H1 (cell line): ENCODE measurements at regions not wholly inside any gene's neighbourhood (a gene's known extent, or its start where the extent isn't known, plus 50 kb on each side); places are given as distances from the start of the nearest gene placed in this dataset.

Source experiments
- CTCF ChIA-PET: fragments of 300-600 bp; sonication (Branson Sonifier 250); formaldehyde crosslinking; loops from one replicate; lab custom pipeline; 2021; ENCODE audit not compliant: partially characterized antibody; lab: Charles Lee
- POLR2A ChIA-PET: fragments of 300-600 bp; sonication (Branson Sonifier 250); formaldehyde crosslinking; loops from one replicate; lab custom pipeline; 2021; ENCODE audit warnings: inconsistent platforms; ENCODE audit not compliant: partially characterized antibody; lab: Charles Lee
- DNase-seq, 2 experiments: peaks; one replicate each; pipeline versions ENCODE4 v3.0.0 to v3.0.0-alpha.2; 2010 to 2022; ENCODE audit warnings: low spot score in 2 of 2, low read depth in 1 of 2, mixed read lengths in 1 of 2
- FAIRE-seq: peaks from 2 replicates; lab custom pipeline; 2011; peaks lifted over from hg19 to GRCh38; lab: Jason Lieb, UNC
- H2AFZ ChIP-seq: 2 replicates; pipeline ENCODE4 v1.8.1; 2012; ENCODE audit warnings: low read length, inconsistent platforms
- H2AK5ac ChIP-seq: 2 replicates; pipeline ENCODE4 v1.6.1; 2013; ENCODE audit warnings: low read depth, low read length
- H2BK120ac ChIP-seq: replicated peaks from 2 replicates; pipeline ENCODE3; 2013; ENCODE audit warnings: low read depth, low read length, inconsistent platforms
- H2BK12ac ChIP-seq: 2 replicates; pipeline ENCODE4 v1.6.1; 2013; ENCODE audit warnings: low read depth, low read length
- H2BK15ac ChIP-seq: 2 replicates; pipeline ENCODE4 v1.6.1; 2013; ENCODE audit warnings: low read length
- H2BK20ac ChIP-seq: 2 replicates; pipeline ENCODE4 v1.6.1; 2013; ENCODE audit warnings: low read length
- H2BK5ac ChIP-seq: 2 replicates; pipeline ENCODE4 v1.6.1; 2013; ENCODE audit warnings: low read depth, low read length
- H3K14ac ChIP-seq: 2 replicates; pipeline ENCODE4 v1.6.1; 2013; ENCODE audit warnings: inconsistent platforms; ENCODE audit not compliant: insufficient read length
- H3K18ac ChIP-seq: 2 replicates; pipeline ENCODE4 v1.6.1; 2013; ENCODE audit warnings: low read length; ENCODE audit errors: extremely low read depth
- H3K23ac ChIP-seq: 2 replicates; pipeline ENCODE4 v1.6.1; 2013; ENCODE audit warnings: inconsistent platforms; ENCODE audit not compliant: insufficient read length
- H3K23me2 ChIP-seq: 2 replicates; pipeline ENCODE4 v1.6.1; 2013; ENCODE audit warnings: low read depth, low read length
- H3K27ac ChIP-seq: 2 replicates; pipeline ENCODE4 v1.6.1; 2011; ENCODE audit warnings: low read depth, low read length, inconsistent platforms
- H3K27me3 ChIP-seq, 4 experiments: replicated peaks in 1 of 4; 1 replicate in 1 of 4; 2 replicates in 3 of 4; pipeline versions ENCODE4 v1.6.1 to v1.8.1; 2011 to 2013; ENCODE audit warnings: low read length in 3 of 4, mild to moderate bottlenecking in 3 of 4, inconsistent platforms in 2 of 4, mixed read lengths in 2 of 4, moderate library complexity in 1 of 4; ENCODE audit not compliant: control insufficient read depth in 3 of 4, insufficient read depth in 3 of 4; ENCODE audit errors: extremely low read depth in 1 of 4
- H3K36me3 ChIP-seq, 4 experiments: 2 replicates each; pipeline versions ENCODE4 v1.6.1 to v1.8.1; 2011 to 2013; ENCODE audit warnings: mild to moderate bottlenecking in 4 of 4, low read length in 3 of 4, moderate library complexity in 2 of 4, control low read depth in 1 of 4, inconsistent platforms in 1 of 4; ENCODE audit not compliant: insufficient read depth in 4 of 4, control insufficient read depth in 2 of 4
- H3K4ac ChIP-seq: replicated peaks from 2 replicates; pipeline ENCODE3; 2013; ENCODE audit warnings: low read length, low read depth, mixed read lengths, inconsistent platforms; ENCODE audit not compliant: insufficient read length
- H3K4me1 ChIP-seq, 4 experiments: replicated peaks in 1 of 4; 1 replicate in 1 of 4; 2 replicates in 3 of 4; pipeline versions ENCODE4 v1.6.1 to v1.8.1; 2011 to 2013; ENCODE audit warnings: low read length in 3 of 4, inconsistent platforms in 2 of 4, mixed read lengths in 1 of 4; ENCODE audit not compliant: insufficient read depth in 4 of 4, control insufficient read depth in 3 of 4
- H3K4me2 ChIP-seq, 2 experiments: 2 replicates each; pipeline versions ENCODE4 v1.6.1 to v1.8.1; 2011 to 2013; ENCODE audit warnings: low read depth in 2 of 2, low read length in 2 of 2, control low read depth in 1 of 2, inconsistent platforms in 1 of 2, mild to moderate bottlenecking in 1 of 2; ENCODE audit not compliant: insufficient read depth in 1 of 2
- H3K4me3 ChIP-seq, 4 experiments: fragments of 200-600, 300-600 bp in 1 of 4; sonication (generic), shearing (Covaris generic), sonication (Bioruptor Twin) in 1 of 4; 2 replicates each; pipeline versions ENCODE4 v1.5.1 to v1.8.1; 2011 to 2016; ENCODE audit warnings: low read length in 4 of 4, low read depth in 3 of 4, control low read depth in 2 of 4, inconsistent platforms in 2 of 4, mild to moderate bottlenecking in 2 of 4, mixed read lengths in 1 of 4, moderate library complexity in 1 of 4; ENCODE audit not compliant: insufficient read depth in 2 of 4; ENCODE audit errors: extremely low read depth in 1 of 4
- H3K56ac ChIP-seq: replicated peaks from 2 replicates; pipeline ENCODE3; 2013; ENCODE audit warnings: low read depth, mild to moderate bottlenecking, mixed read lengths, low read length, inconsistent platforms; ENCODE audit not compliant: insufficient read length
- H3K79me1 ChIP-seq: 2 replicates; pipeline ENCODE4 v1.6.1; 2013; ENCODE audit warnings: low read depth, low read length, control low read depth
- H3K79me2 ChIP-seq, 2 experiments: 2 replicates each; pipeline versions ENCODE4 v1.6.1 to v1.8.1; 2012 to 2013; ENCODE audit warnings: low read length in 2 of 2, mild to moderate bottlenecking in 2 of 2, inconsistent platforms in 1 of 2; ENCODE audit not compliant: insufficient read depth in 2 of 2, control insufficient read depth in 1 of 2
- H3K9ac ChIP-seq, 4 experiments: replicated peaks in 1 of 4; 1 replicate in 1 of 4; 2 replicates in 3 of 4; pipeline versions ENCODE4 v1.6.1 to v1.8.1; 2011 to 2013; ENCODE audit warnings: low read depth in 3 of 4, low read length in 3 of 4, control low read depth in 2 of 4, mild to moderate bottlenecking in 2 of 4, moderate library complexity in 2 of 4, inconsistent platforms in 1 of 4; ENCODE audit errors: extremely low read depth in 1 of 4
- H3K9me3 ChIP-seq, 2 experiments: 2 replicates each; pipeline versions ENCODE4 v1.6.1 to v1.8.1; 2012 to 2013; ENCODE audit warnings: mild to moderate bottlenecking in 2 of 2, moderate library complexity in 2 of 2, control low read depth in 1 of 2, inconsistent platforms in 1 of 2, low read depth in 1 of 2, low read length in 1 of 2, mixed read lengths in 1 of 2; ENCODE audit not compliant: insufficient read depth in 2 of 2
- H4K20me1 ChIP-seq, 2 experiments: replicated peaks in 1 of 2; 2 replicates each; pipeline versions ENCODE3 to v1.8.1; 2011 to 2013; ENCODE audit warnings: inconsistent platforms in 2 of 2, low read length in 2 of 2, mild to moderate bottlenecking in 1 of 2; ENCODE audit not compliant: insufficient read depth in 2 of 2, control insufficient read depth in 1 of 2
- H4K5ac ChIP-seq: 2 replicates; pipeline ENCODE4 v1.6.1; 2013; ENCODE audit warnings: low read length, low read depth, mixed read lengths, inconsistent platforms; ENCODE audit not compliant: insufficient read length
- H4K8ac ChIP-seq: 2 replicates; pipeline ENCODE4 v1.8.0; 2013; ENCODE audit warnings: mild to moderate bottlenecking, moderate library complexity, low read length, inconsistent platforms; ENCODE audit not compliant: insufficient read depth; ENCODE audit errors: extremely low read depth
- H4K91ac ChIP-seq: replicated peaks from 2 replicates; pipeline ENCODE3; 2013; ENCODE audit warnings: low read length, mixed read lengths, inconsistent platforms; ENCODE audit not compliant: insufficient read length
- CBX5 ChIP-seq: fragments of 300-800, 300-1000 bp; sonication (generic); IDR thresholded peaks from 2 replicates; pipeline ENCODE4 v1.7.1; 2016; ENCODE audit warnings: antibody characterized with exemption, low read length, low read depth
- JUN ChIP-seq: IDR thresholded peaks from 2 replicates; pipeline ENCODE4 v1.6.1; 2011; ENCODE audit warnings: low read depth, mild to moderate bottlenecking, improper control_type of control experiment, low read length
- RXRA ChIP-seq: IDR thresholded peaks from 2 replicates; pipeline ENCODE4 v1.6.1; 2011; ENCODE audit warnings: low read depth, mild to moderate bottlenecking, low read length, moderate library complexity; ENCODE audit not compliant: insufficient read depth
- WGBS, 2 experiments: shearing (Covaris generic) in 1 of 2; methylation state at CpG; one replicate each; pipeline versions ENCODE4 v1.1.6 to v1.1.7; 2013 to 2015; ENCODE audit warnings: low lambda C conversion rate in 2 of 2, mixed read lengths in 2 of 2, inconsistent platforms in 1 of 2, low coverage in 1 of 2, missing lambda C conversion rate in 1 of 2; ENCODE audit not compliant: insufficient replicate concordance in 2 of 2, insufficient coverage in 1 of 2, insufficient read length in 1 of 2; ENCODE audit errors: extremely low coverage in 1 of 2, missing lambda C conversion rate in 1 of 2; 5-methylcytosine and 5-hydroxymethylcytosine counted together

DNA sequence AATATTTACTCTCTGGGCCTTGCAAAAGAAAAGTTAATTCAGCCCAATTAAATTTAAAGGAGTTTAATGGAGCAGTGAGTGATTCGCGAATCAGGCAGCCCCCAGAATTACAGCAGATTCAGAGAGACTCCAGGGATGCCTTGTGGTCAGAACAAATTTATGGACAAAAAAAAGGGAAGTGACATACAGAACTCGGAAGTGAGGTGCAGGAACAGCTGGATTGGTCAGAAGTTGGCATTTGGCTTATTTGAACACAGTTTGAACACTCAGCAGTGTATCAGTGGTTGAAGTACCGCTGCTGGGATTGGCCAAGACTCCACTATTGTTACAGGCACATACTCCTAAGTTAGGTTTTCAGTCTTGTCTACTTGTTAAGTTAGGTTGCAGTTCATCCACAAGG, 145.0 kb upstream of the GAP43 start:
- Histone ChIP-seq H3K9ac (no peak overlapping the region), H3K18ac (no peak overlapping the region), H3K4me1 (peaks cover 0 to 6% (median 5%) of the 10 kb centered on the region in 4 experiments; a peak in 4 of 7 replicates), H2BK20ac (no peak overlapping the region), H2AK5ac (no peak overlapping the region), H3K23me2 (no peaks in the 10 kb centered on the region; the same call in 1 of the 2 replicates), H2AFZ (no peak overlapping the region; the same call in 1 of the 2 replicates), H3K79me1 (no peaks in the 10 kb centered on the region), H3K27me3 (no peaks in the 10 kb centered on the region), H3K27ac (no peak overlapping the region), H2BK120ac (no peak overlapping the region), H2BK12ac (no peak overlapping the region), H3K4me3 (no peak overlapping the region), H4K91ac (no peak overlapping the region), H2BK15ac (no peak overlapping the region), H3K4me2 (no peak overlapping the region), H4K5ac (no peak overlapping the region), H2BK5ac (no peak overlapping the region), H3K9me3 (no peaks in the 10 kb centered on the region), H3K79me2 (no peaks in the 10 kb centered on the region), H3K56ac (no peak overlapping the region), H4K8ac (no peak overlapping the region), H3K14ac (no peak overlapping the region), H4K20me1 (no peaks in the 10 kb centered on the region), H3K23ac (no peak overlapping the region), H3K4ac (no peak overlapping the region), H3K36me3 (no peaks in the 10 kb centered on the region)
- FAIRE-seq (no peak), DNase-seq (no peak)
- no peak for TF ChIP-seq CBX5
- TF ChIP-seq JUN: no peak
- no peak for TF ChIP-seq RXRA
- ChIA-PET CTCF (no interaction called here), POLR2A (no interaction called here)
- WGBS, 2 experiments: 94% methylated on average over 4 of the region's 4 CpGs; no CpG with 5 or more reads in 1 of the 2 experiments
